ENCODE measurements at regions not wholly inside any gene's neighbourhood (a gene's known extent, or its start where the extent isn't known, plus 50 kb on each side); places are given as distances from the start of the nearest gene placed in this dataset.

- Histone ChIP-seq H2BK120ac (ENCODE audit: low read depth, low read length, poor library complexity, severe bottlenecking) (no peak overlapping the region), H4K20me1 (ENCODE audit: control insufficient read depth, insufficient read depth, insufficient read length) (no peaks in the 10 kb centered on the region), H2BK20ac (ENCODE audit: low read depth, low read length, poor library complexity, severe bottlenecking) (no peak overlapping the region), H4K8ac (replicated peaks; ENCODE audit: insufficient read length, low read depth, low read length) (no peak overlapping the region), H4K91ac (ENCODE audit: insufficient read length, low read depth, low read length) (no peak overlapping the region), H3K27ac (ENCODE audit: insufficient read length, low read depth, low read length) (no peak overlapping the region), H3K4me1 (ENCODE audit: insufficient read depth, low read length) (peaks cover 2% of the 10 kb centered on the region; the same call in 1 of the 2 replicates), H3K79me1 (ENCODE audit: insufficient read depth, low read depth, low read length, poor library complexity, severe bottlenecking) (no peaks in the 10 kb centered on the region), H2AK5ac (ENCODE audit: insufficient read length, low read length) (no peak overlapping the region), H4K5ac (ENCODE audit: insufficient read length, low read depth, low read length) (no peak overlapping the region), H3K14ac (ENCODE audit: insufficient read depth, low read length) (no peak overlapping the region), H3K27me3 (ENCODE audit: insufficient read depth, low read length) (no peaks in the 10 kb centered on the region), H2BK12ac (ENCODE audit: insufficient read length, low read depth, low read length) (no peak overlapping the region), H3K9me3 (ENCODE audit: control insufficient read depth, low read depth, low read length) (no peaks in the 10 kb centered on the region), H2AFZ (ENCODE audit: low read length) (no peak overlapping the region), H2BK15ac (ENCODE audit: low read depth, low read length) (no peak overlapping the region), H3K4ac (ENCODE audit: low read depth, low read length) (no peak overlapping the region), H3K18ac (ENCODE audit: insufficient read length, low read depth, low read length) (no peak overlapping the region), H3K56ac (ENCODE audit: insufficient read length, low read depth, low read length) (no peak overlapping the region), H2BK5ac (ENCODE audit: insufficient read length, low read length) (no peak overlapping the region), H3K4me2 (ENCODE audit: insufficient read depth, insufficient read length, low read length) (no peak overlapping the region), H3K79me2 (ENCODE audit: insufficient read depth, low read length) (no peaks in the 10 kb centered on the region), H3T11ph (ENCODE audit: low read length) (no peak overlapping the region), H3K23me2 (ENCODE audit: insufficient read length, low read depth, low read length, poor library complexity, severe bottlenecking) (no peaks in the 10 kb centered on the region), H3K23ac (ENCODE audit: insufficient read length, low read depth, low read length) (no peak overlapping the region), H3K9ac (ENCODE audit: extremely low read depth, insufficient read length, low read length) (no peak overlapping the region)
- no CpG with 5 or more reads among the region's 2 CpGs for WGBS (ENCODE audit: extremely low coverage, insufficient read length, low lambda C conversion rate)
- no peak for DNase-seq
- H3K27me3 Mint-ChIP-seq (ENCODE audit: low read depth): no peaks in the 10 kb centered on the region
- no peak overlapping the region for H3K4me3 Mint-ChIP-seq
- H3K9me3 Mint-ChIP-seq: peaks cover 0 to 3% of the 10 kb centered on the region in 2 experiments; a peak in 1 of 5 replicates
- H3K36me3 Mint-ChIP-seq (ENCODE audit: insufficient read depth in 1 of 3, low read depth in 3 of 3): peaks cover 0 to 4% (median 2%) of the 10 kb centered on the region in 3 experiments; a peak in 1 of 7 replicates
- TF ChIP-seq CTCF (conservative IDR thresholded peaks at IDR 0.05): no peak
- H3K27ac Mint-ChIP-seq: no peak overlapping the region
- H3K4me1 Mint-ChIP-seq: peaks cover 17 to 21% of the 10 kb centered on the region in 2 experiments
These were observed 396.6 kb downstream of the ADAMTS20 start for GRCh38 chr12:43155376-43155775.
